ENCODE measurements at regions not wholly inside any gene's neighbourhood (a gene's known extent, or its start where the extent isn't known, plus 50 kb on each side); places are given as distances from the start of the nearest gene placed in this dataset.

DNA sequence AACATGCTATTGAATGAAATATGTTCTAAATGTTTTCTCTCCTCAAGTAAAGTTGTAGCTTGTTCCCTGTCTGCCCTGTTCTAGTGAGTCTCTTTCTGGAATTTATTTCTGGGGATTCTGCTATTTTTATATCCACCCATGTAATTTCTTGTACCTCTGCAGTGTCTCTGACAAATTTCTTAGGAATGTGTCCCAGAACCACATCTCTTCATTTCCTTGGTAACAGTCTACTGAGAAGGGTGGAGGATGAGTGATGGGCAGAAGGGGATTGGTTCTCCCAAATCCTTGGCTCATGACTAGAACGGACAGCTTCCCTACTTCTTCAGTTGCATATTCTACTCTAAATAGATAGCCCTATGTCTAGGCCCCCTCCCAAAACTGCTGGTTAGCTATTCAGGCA, 490.6 kb upstream of the LINC00305 start:
- Histone ChIP-seq H3K36me3 (replicated peaks in 1 of 2; ENCODE audit: control insufficient read depth in 1 of 2, insufficient read depth in 2 of 2, low read length in 2 of 2) (no peaks in the 10 kb centered on the region), H3K9me3 (ENCODE audit: low read length) (peaks cover 5% of the 10 kb centered on the region; the same call in 1 of the 2 replicates), H3K27ac (ENCODE audit: extremely low read length, insufficient read depth, low read length) (no peak overlapping the region), H3K9ac (ENCODE audit: insufficient read depth, low read depth, low read length) (no peak overlapping the region), H2AFZ (ENCODE audit: low read length) (no peak overlapping the region), H3K4me2 (ENCODE audit: low read depth, low read length) (no peak overlapping the region), H3K4me3 (replicated peaks in 1 of 3; ENCODE audit: insufficient read depth in 1 of 3, low read depth in 2 of 3, low read length in 3 of 3) (no peak overlapping the region), H3K79me2 (ENCODE audit: insufficient read depth, low read length) (no peaks in the 10 kb centered on the region), H3K27me3 (ENCODE audit: control insufficient read depth in 1 of 2, insufficient read depth in 2 of 2, low read length in 2 of 2) (no peaks in the 10 kb centered on the region), H3K4me1 (ENCODE audit: insufficient read depth, low read length) (no peaks in the 10 kb centered on the region), H4K20me1 (ENCODE audit: insufficient read depth, low read length) (no peaks in the 10 kb centered on the region)
- intact Hi-C loops (cut with micrococcal nuclease; ENCODE audit: unreplicated experiment): no loop called here
- ChIA-PET POLR2A (no interaction called here), CTCF (ENCODE audit: low intra/inter-chr PET ratio, low total read pairs) (no interaction called here)
- BruUV-seq (replicated peaks): no TSS peak
- in situ Hi-C loops (cut with HindIII; ENCODE audit: extremely low pct_ligation_motif_present, low pct_unique_long_range_greater_than_20kb): no loop called here
- no peak for DNase-seq (ENCODE audit: low spot score)
- ATAC-seq: no peak
- WGBS (ENCODE audit: low lambda C conversion rate): 0% methylated on average over 1 of the region's 1 CpG
- no peak for TF ChIP-seq REL (CRISPR knock-in tag; conservative IDR thresholded peaks at IDR 0.05)
- TF ChIP-seq REPIN1 (CRISPR knock-in tag; IDR thresholded peaks at IDR 0.05; ENCODE audit: borderline replicate concordance, low read depth): no peak
- no peak for TF ChIP-seq TP53 (CRISPR knock-in tag; conservative IDR thresholded peaks at IDR 0.05)
- TF ChIP-seq, protein P1, sequence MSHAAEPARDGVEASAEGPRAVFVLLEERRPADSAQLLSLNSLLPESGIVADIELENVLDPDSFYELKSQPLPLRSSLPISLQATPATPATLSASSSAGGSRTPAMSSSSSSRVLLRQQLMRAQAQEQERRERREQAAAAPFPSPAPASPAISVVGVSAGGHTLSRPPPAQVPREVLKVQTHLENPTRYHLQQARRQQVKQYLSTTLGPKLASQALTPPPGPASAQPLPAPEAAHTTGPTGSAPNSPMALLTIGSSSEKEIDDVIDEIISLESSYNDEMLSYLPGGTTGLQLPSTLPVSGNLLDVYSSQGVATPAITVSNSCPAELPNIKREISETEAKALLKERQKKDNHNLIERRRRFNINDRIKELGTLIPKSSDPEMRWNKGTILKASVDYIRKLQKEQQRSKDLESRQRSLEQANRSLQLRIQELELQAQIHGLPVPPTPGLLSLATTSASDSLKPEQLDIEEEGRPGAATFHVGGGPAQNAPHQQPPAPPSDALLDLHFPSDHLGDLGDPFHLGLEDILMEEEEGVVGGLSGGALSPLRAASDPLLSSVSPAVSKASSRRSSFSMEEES (CRISPR knock-in tag; IDR thresholded peaks at IDR 0.05): no peak
- no peak for TF ChIP-seq MAFG (CRISPR knock-in tag; IDR thresholded peaks at IDR 0.05)
- no peak for TF ChIP-seq ZNF33B (CRISPR knock-in tag; IDR thresholded peaks at IDR 0.05)
- no peak for TF ChIP-seq ZSCAN30 (CRISPR knock-in tag; IDR thresholded peaks at IDR 0.05)
- no peak for TF ChIP-seq MEIS2 (CRISPR knock-in tag; IDR thresholded peaks at IDR 0.05)
- TF ChIP-seq, protein P2, sequence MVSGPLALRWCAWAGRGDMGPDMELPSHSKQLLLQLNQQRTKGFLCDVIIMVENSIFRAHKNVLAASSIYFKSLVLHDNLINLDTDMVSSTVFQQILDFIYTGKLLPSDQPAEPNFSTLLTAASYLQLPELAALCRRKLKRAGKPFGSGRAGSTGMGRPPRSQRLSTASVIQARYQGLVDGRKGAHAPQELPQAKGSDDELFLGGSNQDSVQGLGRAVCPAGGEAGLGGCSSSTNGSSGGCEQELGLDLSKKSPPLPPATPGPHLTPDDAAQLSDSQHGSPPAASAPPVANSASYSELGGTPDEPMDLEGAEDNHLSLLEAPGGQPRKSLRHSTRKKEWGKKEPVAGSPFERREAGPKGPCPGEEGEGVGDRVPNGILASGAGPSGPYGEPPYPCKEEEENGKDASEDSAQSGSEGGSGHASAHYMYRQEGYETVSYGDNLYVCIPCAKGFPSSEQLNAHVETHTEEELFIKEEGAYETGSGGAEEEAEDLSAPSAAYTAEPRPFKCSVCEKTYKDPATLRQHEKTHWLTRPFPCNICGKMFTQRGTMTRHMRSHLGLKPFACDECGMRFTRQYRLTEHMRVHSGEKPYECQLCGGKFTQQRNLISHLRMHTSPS (CRISPR knock-in tag; IDR thresholded peaks at IDR 0.05; ENCODE audit: low read depth): no peak
- TF ChIP-seq ZNF354B (CRISPR knock-in tag; IDR thresholded peaks at IDR 0.05): no peak
- TF ChIP-seq MED1 (CRISPR knock-in tag; IDR thresholded peaks at IDR 0.05): no peak
- no peak for TF ChIP-seq FOSL2 (CRISPR knock-in tag; IDR thresholded peaks at IDR 0.05)
- no peak for FAIRE-seq
